ENCODE measurements at regions not wholly inside any gene's neighbourhood (a gene's known extent, or its start where the extent isn't known, plus 50 kb on each side); places are given as distances from the start of the nearest gene placed in this dataset.

DNA sequence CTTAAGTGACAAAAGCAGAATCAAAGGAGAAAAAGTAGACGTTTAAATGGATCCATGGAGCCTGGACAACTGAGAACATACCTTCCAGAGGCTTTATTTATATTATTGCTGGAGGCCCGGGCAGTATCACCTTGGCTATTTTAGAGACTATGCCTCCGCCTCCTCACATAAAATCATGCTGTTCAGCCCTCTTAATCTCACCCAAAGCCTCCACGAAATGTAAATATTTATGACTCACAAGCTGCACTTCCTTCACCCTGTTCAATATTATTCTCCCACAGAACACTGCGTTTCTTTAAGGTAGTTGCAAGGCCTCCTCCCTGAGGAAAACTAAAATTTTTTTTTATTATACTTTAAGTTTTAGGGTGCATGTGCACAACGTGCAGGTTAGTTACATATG lies 478.6 kb upstream of the ACVR2A start:
- WGBS, 2 donors: 86 to 87% methylated on average over 6 of the region's 6 CpGs
- H3K27me3 ChIP-seq: no peaks in the 10 kb centered on the region
- no peak for DNase-seq
- H3K4me3 ChIP-seq (replicated peaks in 1 of 3): no peak overlapping the region
- no peak for TF ChIP-seq CTCF (IDR thresholded peaks at IDR 0.05)
- no peak for TF ChIP-seq POLR2A (IDR thresholded peaks at IDR 0.05)
- no peaks in the 10 kb centered on the region for H3K36me3 ChIP-seq
- intact Hi-C loops (cut with DNase I): no loop called here
- H3K9me3 ChIP-seq: no peaks in the 10 kb centered on the region
- no peaks in the 10 kb centered on the region for H3K4me1 ChIP-seq
- no peak overlapping the region for H3K27ac ChIP-seq

DNA sequence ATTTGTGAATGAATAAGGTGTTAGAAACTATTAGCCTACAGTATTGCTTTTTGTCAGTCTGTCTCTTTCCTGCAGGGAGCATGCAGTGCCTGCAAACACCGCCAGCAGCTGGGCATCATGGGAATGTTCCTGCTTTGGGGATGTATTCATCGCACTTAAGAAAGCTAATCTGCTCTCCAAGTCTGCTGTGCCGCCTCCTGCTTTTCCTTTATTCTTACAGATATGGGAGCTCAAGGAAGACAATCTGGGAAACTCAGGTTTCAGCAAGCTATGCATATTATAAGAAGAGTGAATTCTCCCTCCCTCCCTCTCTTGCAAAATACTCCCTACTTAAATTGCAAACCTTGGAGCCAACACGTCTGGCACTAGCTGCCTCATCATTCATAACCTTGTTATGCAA lies 479.2 kb upstream of the ACVR2A start:
- Histone ChIP-seq H3K9me3 (no peaks in the 10 kb centered on the region), H3K27ac (no peak overlapping the region), H3K36me3 (no peaks in the 10 kb centered on the region), H3K27me3 (no peaks in the 10 kb centered on the region), H3K4me3 (replicated peaks in 1 of 3) (no peak overlapping the region), H3K4me1 (no peaks in the 10 kb centered on the region)
- no peak for DNase-seq
- TF ChIP-seq CTCF (IDR thresholded peaks at IDR 0.05) (no peak), POLR2A (IDR thresholded peaks at IDR 0.05) (no peak)
- intact Hi-C loops (cut with DNase I): no loop called here
- 60 to 66% methylated on average over 4 of the region's 4 CpGs for WGBS, 2 donors

GRCh38 chr2:147364597-147364996 lies 480.2 kb upstream of the ACVR2A start:
- no peak overlapping the region for H3K27ac ChIP-seq
- no peak overlapping the region for H3K4me3 ChIP-seq (replicated peaks in 1 of 3)
- intact Hi-C loops (cut with DNase I): no loop called here
- TF ChIP-seq CTCF (IDR thresholded peaks at IDR 0.05) (no peak), POLR2A (IDR thresholded peaks at IDR 0.05) (no peak)
- 68 to 81% methylated on average over 3 of the region's 3 CpGs for WGBS, 2 donors
- DNase-seq: no peak
- no peaks in the 10 kb centered on the region for H3K4me1 ChIP-seq
- H3K9me3 ChIP-seq: no peaks in the 10 kb centered on the region
- no peaks in the 10 kb centered on the region for H3K27me3 ChIP-seq
- H3K36me3 ChIP-seq: no peaks in the 10 kb centered on the region

DNA sequence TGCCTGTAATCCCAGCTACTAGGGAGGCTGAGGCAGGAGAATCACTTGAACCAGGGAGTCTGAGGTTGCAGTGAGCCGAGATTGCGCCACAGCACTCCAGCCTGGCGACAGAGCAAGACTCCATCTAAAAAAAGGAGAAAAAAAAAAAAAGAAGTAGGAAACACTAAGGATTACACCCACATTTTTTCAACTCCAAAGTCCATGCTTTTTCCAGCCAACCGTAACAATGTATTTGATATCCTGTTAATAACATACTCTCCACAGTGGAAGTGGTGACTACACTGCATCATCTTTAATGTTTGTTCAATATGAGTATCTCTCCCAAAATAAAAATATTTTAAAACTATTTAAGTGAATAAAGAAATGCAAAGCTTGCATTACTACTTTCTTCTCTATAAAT lies 481.6 kb upstream of the ACVR2A start:
- no peak overlapping the region for H3K27ac ChIP-seq
- intact Hi-C loops (cut with DNase I): no loop called here
- H3K4me3 ChIP-seq (replicated peaks in 1 of 3): no peak overlapping the region
- H3K36me3 ChIP-seq: no peaks in the 10 kb centered on the region
- no peak for DNase-seq
- no peaks in the 10 kb centered on the region for H3K4me1 ChIP-seq
- TF ChIP-seq POLR2A (IDR thresholded peaks at IDR 0.05) (no peak), CTCF (IDR thresholded peaks at IDR 0.05) (no peak)
- H3K9me3 ChIP-seq: no peaks in the 10 kb centered on the region
- WGBS, 2 donors: 83 to 93% methylated on average over 4 of the region's 4 CpGs
- H3K27me3 ChIP-seq: no peaks in the 10 kb centered on the region

DNA sequence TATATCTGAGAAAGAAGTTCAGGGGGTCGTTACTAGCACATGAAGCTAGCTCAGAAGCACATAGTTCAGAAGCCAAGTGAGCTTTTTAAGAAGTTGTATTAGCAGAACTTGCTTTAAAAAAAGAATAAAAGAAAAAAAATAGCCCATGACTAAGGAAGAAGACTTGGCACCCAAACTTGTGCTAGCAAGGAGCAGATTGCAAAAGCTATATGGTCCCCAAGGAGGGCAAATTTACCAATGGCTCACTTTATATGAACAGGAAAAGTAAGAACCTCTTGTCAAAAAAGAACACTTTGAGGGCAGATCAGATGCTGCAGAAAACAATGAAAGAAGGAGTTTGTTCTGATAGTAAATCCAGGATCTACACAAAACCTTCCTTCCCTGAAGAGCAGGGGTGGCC lies 486.5 kb upstream of the ACVR2A start:
- intact Hi-C loops (cut with DNase I): no loop called here
- H3K27ac ChIP-seq: no peak overlapping the region
- no peak for DNase-seq
- TF ChIP-seq CTCF (IDR thresholded peaks at IDR 0.05) (no peak), POLR2A (IDR thresholded peaks at IDR 0.05) (no peak)
- no peak overlapping the region for H3K4me3 ChIP-seq (replicated peaks in 1 of 3)
- no peaks in the 10 kb centered on the region for H3K36me3 ChIP-seq
- no peaks in the 10 kb centered on the region for H3K4me1 ChIP-seq
- 57 to 67% methylated on average over 1 of the region's 1 CpG for WGBS, 2 donors
- no peaks in the 10 kb centered on the region for H3K27me3 ChIP-seq
- no peaks in the 10 kb centered on the region for H3K9me3 ChIP-seq
